Spleen (tissue), 11 donors: ENCODE measurements at regions not wholly inside any gene's neighbourhood (a gene's known extent, or its start where the extent isn't known, plus 50 kb on each side); places are given as distances from the start of the nearest gene placed in this dataset.

Experiments used
- DNase-seq: peaks from one replicate; pipeline ENCODE4 v3.0.0-alpha.2; 2020
- H3K27ac ChIP-seq, 8 donors: fragments of 200-600 bp; sonication (generic) in 7 of 8; 1 replicate in 4 of 8; 2 replicates in 4 of 8; pipeline versions ENCODE4 v1.5.0 to v1.8.0; 2016 to 2021; ENCODE audit warnings: inconsistent platforms in 4 of 8, mild to moderate bottlenecking in 4 of 8, moderate library complexity in 1 of 8
- H3K27me3 ChIP-seq, 7 donors: fragments of 200-600 bp; sonication (generic) in 6 of 7; replicated peaks in 1 of 7; 1 replicate in 4 of 7; 2 replicates in 3 of 7; pipeline versions ENCODE4 v1.5.0 to v1.8.0; 2016 to 2021; ENCODE audit warnings: inconsistent platforms in 3 of 7, mild to moderate bottlenecking in 1 of 7
- H3K36me3 ChIP-seq, 6 donors: fragments of 200-600 bp; sonication (generic) in 5 of 6; 1 replicate in 4 of 6; 2 replicates in 2 of 6; pipeline versions ENCODE4 v1.5.0 to v1.8.0; 2016 to 2021; ENCODE audit warnings: inconsistent platforms in 2 of 6
- H3K4me1 ChIP-seq, 6 donors: fragments of 200-600 bp; sonication (generic) in 5 of 6; 1 replicate in 3 of 6; 2 replicates in 3 of 6; pipeline versions ENCODE4 v1.5.0 to v1.8.0; 2016 to 2021; ENCODE audit warnings: inconsistent platforms in 3 of 6
- H3K4me3 ChIP-seq, 8 donors: fragments of 200-600 bp; sonication (generic) in 7 of 8; 1 replicate in 4 of 8; 2 replicates in 4 of 8; pipeline versions ENCODE4 v1.5.0 to v1.8.0; 2016 to 2021; ENCODE audit warnings: inconsistent platforms in 4 of 8, mild to moderate bottlenecking in 4 of 8, moderate library complexity in 2 of 8
- H3K9me3 ChIP-seq, 8 donors: fragments of 200-600 bp; sonication (generic) in 7 of 8; 1 replicate in 4 of 8; 2 replicates in 4 of 8; pipeline versions ENCODE4 v1.5.0 to v1.8.0; 2016 to 2021; ENCODE audit warnings: inconsistent platforms in 4 of 8
- CTCF ChIP-seq, 11 experiments: fragments of 200-600 bp in 7 of 11; fragments of 450-650 bp in 4 of 11; sonication (generic) in 4 of 11; IDR thresholded peaks in 8 of 11; conservative IDR thresholded peaks in 3 of 11; 1 replicate in 7 of 11; 2 replicates in 4 of 11; pipeline versions ENCODE4 v1.4.0 to v1.8.0; 2016 to 2021; ENCODE audit warnings: antibody characterized with exemption in 11 of 11, inconsistent platforms in 4 of 11, mild to moderate bottlenecking in 1 of 11
- POLR2A ChIP-seq, 3 donors: fragments of 450-650 bp; IDR thresholded peaks; one replicate each; pipeline ENCODE4 v1.5.1; 2017; ENCODE audit warnings: antibody characterized with exemption in 3 of 3, mild to moderate bottlenecking in 1 of 3
- POLR2AphosphoS5 ChIP-seq, 3 donors: sonication (generic); formaldehyde crosslinking; IDR thresholded peaks; one replicate each; pipeline ENCODE4 v1.5.1; 2017; ENCODE audit warnings: antibody characterized with exemption in 3 of 3
- WGBS, 5 donors: extraction: QIAGEN DNeasy Blood & Tissue Kit in 3 of 5; methylation state at CpG; one replicate each; pipeline versions ENCODE4 v1.1.5 to v1.1.7; 2013 to 2018; 5-methylcytosine and 5-hydroxymethylcytosine counted together
- intact Hi-C: fragments of 100-400 bp; cut with DNase I; formaldehyde crosslinking; loops from one replicate; pipeline ENCODE4 v1.15.0; 2023; ENCODE audit warnings: low total_unique reads
- donor health status: healthy with polysubstance abuse.
- donor health status: DM: no; HTN: no; CAD: no; lungs with moderate emphysema.
- donor health status: DM: no; HTN: no; CAD: no.
- donor health status: Bipolar disorder and iron deficiency.
- donor health status: healthy.
- donor health status: DM: no; HTN: no; CAD: no.
- donor health status: DM: yes; HTN: yes; CAD: no.

GRCh38 chr18:25929787-25930186, 160.6 kb downstream of the SS18 start:
- Histone ChIP-seq H3K4me3 (no peak overlapping the region), H3K4me1 (no peaks in the 10 kb centered on the region), H3K36me3 (no peaks in the 10 kb centered on the region), H3K27me3 (no peaks in the 10 kb centered on the region), H3K9me3 (no peaks in the 10 kb centered on the region), H3K27ac (no peak overlapping the region)
- DNase-seq: no peak
- TF ChIP-seq POLR2A (IDR thresholded peaks at IDR 0.05): no peak
- no peak for TF ChIP-seq CTCF (IDR thresholded peaks at IDR 0.05 in 8 of 11, conservative IDR thresholded peaks at IDR 0.05 in 3 of 11)
- TF ChIP-seq POLR2AphosphoS5 (IDR thresholded peaks at IDR 0.05): no peak
- 72 to 96% (median 86%) methylated on average over 2 of the region's 2 CpGs for WGBS, 5 donors
- intact Hi-C loops: no loop called here

DNA sequence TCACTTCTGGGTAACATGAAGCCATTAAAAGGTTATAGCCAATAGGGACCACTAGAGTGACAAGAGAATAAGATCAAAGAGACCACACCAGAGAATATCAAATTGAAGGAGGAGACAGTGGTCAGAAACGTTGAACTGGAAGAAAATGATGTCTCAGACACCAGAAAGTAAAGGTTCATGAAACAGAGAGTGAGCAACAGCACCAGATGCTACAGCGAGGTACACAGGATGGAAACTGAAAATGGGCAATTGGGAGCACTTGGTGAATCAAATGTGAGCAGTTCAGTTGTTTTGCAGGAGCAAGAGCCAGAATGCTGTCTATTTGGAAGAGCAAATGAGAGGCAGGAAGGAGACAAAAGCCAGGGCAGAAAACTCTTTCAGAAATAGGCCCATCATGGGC, 162.6 kb downstream of the SS18 start:
- no peaks in the 10 kb centered on the region for H3K9me3 ChIP-seq
- no peaks in the 10 kb centered on the region for H3K4me1 ChIP-seq
- H3K4me3 ChIP-seq: no peak overlapping the region
- 55 to 72% (median 67%) methylated on average over 2 of the region's 2 CpGs for WGBS, 5 donors
- no peak for TF ChIP-seq CTCF (IDR thresholded peaks at IDR 0.05 in 8 of 11, conservative IDR thresholded peaks at IDR 0.05 in 3 of 11)
- TF ChIP-seq POLR2AphosphoS5 (IDR thresholded peaks at IDR 0.05): no peak
- TF ChIP-seq POLR2A (IDR thresholded peaks at IDR 0.05): no peak
- DNase-seq: no peak
- H3K27me3 ChIP-seq: no peaks in the 10 kb centered on the region
- H3K36me3 ChIP-seq: no peaks in the 10 kb centered on the region
- intact Hi-C loops: no loop called here
- H3K27ac ChIP-seq: no peak overlapping the region

DNA sequence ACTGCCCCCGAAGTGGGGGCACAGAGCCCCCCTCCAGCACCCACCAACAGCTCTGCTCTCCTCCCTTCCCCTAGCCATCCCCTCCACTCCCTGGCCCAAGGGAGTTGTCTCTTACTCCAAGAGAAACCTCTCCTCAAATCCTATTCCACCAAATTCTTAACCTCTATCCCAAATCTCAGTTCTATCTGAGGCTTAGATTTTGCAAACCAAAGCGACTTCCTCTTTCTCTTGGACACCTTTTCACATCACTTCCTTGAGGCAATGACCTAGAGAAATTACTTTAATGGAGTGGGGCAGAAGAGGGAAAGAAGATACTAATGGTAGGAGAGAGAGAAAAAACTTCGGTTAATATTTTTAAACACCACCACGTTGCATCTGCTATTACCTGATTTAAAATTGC, 167.2 kb downstream of the SS18 start:
- TF ChIP-seq CTCF (IDR thresholded peaks at IDR 0.05 in 8 of 11, conservative IDR thresholded peaks at IDR 0.05 in 3 of 11): no peak
- no peak for TF ChIP-seq POLR2A (IDR thresholded peaks at IDR 0.05)
- no peak for TF ChIP-seq POLR2AphosphoS5 (IDR thresholded peaks at IDR 0.05)
- no peaks in the 10 kb centered on the region for H3K9me3 ChIP-seq
- intact Hi-C loops: no loop called here
- WGBS, 5 donors: 83 to 94% (median 91%) methylated on average over 4 of the region's 4 CpGs
- H3K36me3 ChIP-seq: no peaks in the 10 kb centered on the region
- no peaks in the 10 kb centered on the region for H3K27me3 ChIP-seq
- H3K4me3 ChIP-seq: no peak overlapping the region
- no peaks in the 10 kb centered on the region for H3K4me1 ChIP-seq
- no peak for DNase-seq
- H3K27ac ChIP-seq: no peak overlapping the region

DNA sequence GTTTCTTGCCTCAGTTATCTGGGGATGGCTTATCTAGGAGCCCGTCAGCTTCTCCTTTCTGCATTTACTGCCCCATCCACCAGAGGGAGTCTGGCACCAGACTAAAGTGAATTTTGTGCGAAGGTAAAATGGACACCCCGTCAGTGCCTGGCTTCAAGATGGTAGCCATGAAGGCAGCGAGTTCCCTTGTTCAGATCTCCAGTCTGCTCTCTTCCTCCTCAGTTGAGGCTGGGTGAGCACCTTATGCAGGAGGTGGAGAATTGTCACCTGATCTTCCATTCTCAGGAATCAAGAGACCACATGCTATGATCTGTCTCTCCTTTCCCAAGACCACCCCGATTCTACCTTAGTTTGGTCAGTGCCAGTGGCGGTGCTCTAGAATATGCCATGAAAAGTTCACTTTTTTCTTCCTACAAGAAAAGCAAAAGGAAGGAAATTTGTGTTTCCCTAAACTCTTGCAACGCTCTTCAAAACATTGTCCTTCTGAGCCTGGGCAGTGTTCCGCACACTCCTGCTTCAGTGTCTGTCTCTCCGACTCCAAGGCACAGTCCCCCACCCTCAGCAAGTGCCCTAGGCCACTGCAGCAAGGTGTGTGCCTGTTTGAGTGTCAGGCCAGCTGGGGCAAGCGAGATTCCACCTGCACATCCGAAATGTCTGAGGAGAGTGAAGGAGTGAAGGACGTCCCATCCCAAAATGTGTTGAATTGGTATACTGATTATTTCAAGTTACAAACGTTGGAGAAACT, 168.6 kb downstream of the SS18 start:
- Histone ChIP-seq H3K4me3 (no peak overlapping the region), H3K27me3 (no peaks in the 10 kb centered on the region), H3K27ac (no peak overlapping the region), H3K4me1 (no peaks in the 10 kb centered on the region), H3K9me3 (no peaks in the 10 kb centered on the region), H3K36me3 (no peaks in the 10 kb centered on the region)
- WGBS, 5 donors: 81 to 88% (median 85%) methylated on average over 13 of the region's 13 CpGs
- intact Hi-C loops: no loop called here
- DNase-seq: no peak
- TF ChIP-seq POLR2A (IDR thresholded peaks at IDR 0.05) (no peak), CTCF (IDR thresholded peaks at IDR 0.05 in 8 of 11, conservative IDR thresholded peaks at IDR 0.05 in 3 of 11) (peak in 8 of 11 experiments; percentile 29 to 63 (median 51))
